Activated T-cell treated with anti-CD3 and anti-CD28 coated beads for 48 hours (primary cell): ENCODE measurements at regions not wholly inside any gene's neighbourhood (a gene's known extent, or its start where the extent isn't known, plus 50 kb on each side); places are given as distances from the start of the nearest gene placed in this dataset.
"Not testable (repeated sequence)": the region's sequence is repeated elsewhere in the genome, so short reads cannot be mapped to it uniquely, and the experiment has no call there.

Experiments used
- DNase-seq: peaks from one replicate; pipeline ENCODE4 v3.0.0-alpha.2; 2020; ENCODE audit warnings: low read depth

- DNase-seq, result no peak
These were observed 186.9 kb upstream of the SALL3 start for GRCh38 chr18:78792736-78793135.

GRCh38 chr18:78793313-78794070 is 186.1 kb upstream of the SALL3 start:
- no peak for DNase-seq

- DNase-seq, result no peak
These were observed 185.6 kb upstream of the SALL3 start for GRCh38 chr18:78794071-78794430.

GRCh38 chr18:78796693-78797455 is 182.7 kb upstream of the SALL3 start:
- no peak for DNase-seq

GRCh38 chr18:78797499-78797898 is 182.1 kb upstream of the SALL3 start:
- no peak for DNase-seq

- DNase-seq, result no peak
These were observed 181.0 kb upstream of the SALL3 start for GRCh38 chr18:78798402-78799175.

- no peak for DNase-seq
These were observed 180.1 kb upstream of the SALL3 start for GRCh38 chr18:78799382-78800089.

- DNase-seq, result not testable (repeated sequence)
These were observed 179.3 kb upstream of the SALL3 start for GRCh38 chr18:78800102-78800851.

GRCh38 chr18:78801011-78801410 is 178.6 kb upstream of the SALL3 start:
- no peak for DNase-seq

GRCh38 chr18:78803104-78803503 is 176.5 kb upstream of the SALL3 start:
- DNase-seq, result no peak

GRCh38 chr18:78804206-78805030 is 175.2 kb upstream of the SALL3 start:
- no peak for DNase-seq

- no peak for DNase-seq
These were observed 173.8 kb upstream of the SALL3 start for GRCh38 chr18:78805840-78806239.

GRCh38 chr18:78807668-78808067 is 171.9 kb upstream of the SALL3 start:
- no peak for DNase-seq

GRCh38 chr18:78809845-78810244 is 169.8 kb upstream of the SALL3 start:
- DNase-seq, result no peak

- no peak for DNase-seq
These were observed 168.9 kb upstream of the SALL3 start for GRCh38 chr18:78810706-78811105.

GRCh38 chr18:78812067-78812466 is 167.6 kb upstream of the SALL3 start:
- DNase-seq, result no peak

- DNase-seq, result no peak
These were observed 166.5 kb upstream of the SALL3 start for GRCh38 chr18:78813156-78813555.

- DNase-seq, result no peak
These were observed 165.5 kb upstream of the SALL3 start for GRCh38 chr18:78813936-78814710.

GRCh38 chr18:78814766-78815165 is 164.9 kb upstream of the SALL3 start:
- DNase-seq, result no peak

GRCh38 chr18:78816114-78816513 is 163.5 kb upstream of the SALL3 start:
- no peak for DNase-seq
